Suprapubic skin (tissue), 4 donors: ENCODE measurements at regions not wholly inside any gene's neighbourhood (a gene's known extent, or its start where the extent isn't known, plus 50 kb on each side); places are given as distances from the start of the nearest gene placed in this dataset.

ENCODE experiments used
- DNase-seq, 2 donors: peaks; one replicate each; pipeline ENCODE4 v3.0.0-alpha.2; 2019; ENCODE audit warnings: low spot score in 2 of 2
- H3K27ac ChIP-seq: fragments of 200-600 bp; sonication (generic); one replicate; pipeline ENCODE4 v1.5.1; 2019
- H3K27me3 ChIP-seq: fragments of 200-600 bp; sonication (generic); one replicate; pipeline ENCODE4 v1.5.1; 2019
- H3K36me3 ChIP-seq: fragments of 200-600 bp; sonication (generic); one replicate; pipeline ENCODE4 v1.5.1; 2019
- H3K4me1 ChIP-seq: fragments of 200-600 bp; sonication (generic); one replicate; pipeline ENCODE4 v1.5.1; 2019
- H3K4me3 ChIP-seq: fragments of 200-600 bp; sonication (generic); one replicate; pipeline ENCODE4 v1.5.1; 2019; ENCODE audit warnings: mild to moderate bottlenecking
- H3K9me3 ChIP-seq: fragments of 200-600 bp; sonication (generic); one replicate; pipeline ENCODE4 v1.5.1; 2019
- EP300 ChIP-seq: sonication (generic); formaldehyde crosslinking; IDR thresholded peaks from one replicate; pipeline ENCODE4 v1.6.1; 2017; ENCODE audit warnings: antibody characterized with exemption
- POLR2A ChIP-seq, 2 donors: fragments of 450-650 bp; IDR thresholded peaks; one replicate each; pipeline ENCODE4 v1.6.1; 2017; ENCODE audit warnings: antibody characterized with exemption in 2 of 2, mild to moderate bottlenecking in 2 of 2, moderate library complexity in 2 of 2
- POLR2AphosphoS5 ChIP-seq, 3 donors: sonication (generic); formaldehyde crosslinking; IDR thresholded peaks; one replicate each; pipeline ENCODE4 v1.6.1; 2017; ENCODE audit warnings: antibody characterized with exemption in 3 of 3
- WGBS: methylation state at CpG from one replicate; pipeline ENCODE4 v1.1.5; 2018; 5-methylcytosine and 5-hydroxymethylcytosine counted together
- TF ChIP-seq, protein P1 (sequence below), 2 donors: fragments of 200-600 bp in 1 of 2; fragments of 450-650 bp in 1 of 2; sonication (generic) in 1 of 2; IDR thresholded peaks; one replicate each; pipeline ENCODE4 v1.5.1; 2016 to 2019; ENCODE audit warnings: antibody characterized with exemption in 2 of 2, mild to moderate bottlenecking in 1 of 2, moderate library complexity in 1 of 2

DNA sequence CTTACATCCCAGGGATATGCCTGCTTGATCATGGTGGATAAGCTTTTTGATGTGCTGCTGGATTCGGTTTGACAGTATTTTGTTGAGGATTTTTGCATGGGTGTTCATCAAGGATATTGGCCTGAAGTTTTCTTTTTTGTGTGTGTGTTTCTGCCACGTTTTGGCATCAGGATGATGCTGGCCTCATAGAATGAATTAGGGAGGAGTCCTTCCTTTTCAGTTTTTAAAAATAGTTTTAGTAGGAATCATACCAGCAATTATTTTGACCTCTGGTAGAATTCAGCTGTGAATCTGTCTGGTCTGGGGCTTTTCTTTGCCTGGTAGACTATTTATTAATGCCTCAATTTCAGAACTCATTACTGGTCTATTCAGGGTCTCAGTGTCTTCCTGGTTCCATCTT, 362.4 kb downstream of the JRKL start:
- TF ChIP-seq EP300 (no peak), POLR2AphosphoS5 (IDR thresholded peaks at IDR 0.05) (no peak), POLR2A (IDR thresholded peaks at IDR 0.05) (no peak)
- TF ChIP-seq, protein P1, sequence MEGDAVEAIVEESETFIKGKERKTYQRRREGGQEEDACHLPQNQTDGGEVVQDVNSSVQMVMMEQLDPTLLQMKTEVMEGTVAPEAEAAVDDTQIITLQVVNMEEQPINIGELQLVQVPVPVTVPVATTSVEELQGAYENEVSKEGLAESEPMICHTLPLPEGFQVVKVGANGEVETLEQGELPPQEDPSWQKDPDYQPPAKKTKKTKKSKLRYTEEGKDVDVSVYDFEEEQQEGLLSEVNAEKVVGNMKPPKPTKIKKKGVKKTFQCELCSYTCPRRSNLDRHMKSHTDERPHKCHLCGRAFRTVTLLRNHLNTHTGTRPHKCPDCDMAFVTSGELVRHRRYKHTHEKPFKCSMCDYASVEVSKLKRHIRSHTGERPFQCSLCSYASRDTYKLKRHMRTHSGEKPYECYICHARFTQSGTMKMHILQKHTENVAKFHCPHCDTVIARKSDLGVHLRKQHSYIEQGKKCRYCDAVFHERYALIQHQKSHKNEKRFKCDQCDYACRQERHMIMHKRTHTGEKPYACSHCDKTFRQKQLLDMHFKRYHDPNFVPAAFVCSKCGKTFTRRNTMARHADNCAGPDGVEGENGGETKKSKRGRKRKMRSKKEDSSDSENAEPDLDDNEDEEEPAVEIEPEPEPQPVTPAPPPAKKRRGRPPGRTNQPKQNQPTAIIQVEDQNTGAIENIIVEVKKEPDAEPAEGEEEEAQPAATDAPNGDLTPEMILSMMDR (IDR thresholded peaks at IDR 0.05): no peak
- Histone ChIP-seq H3K9me3 (no peaks in the 10 kb centered on the region), H3K36me3 (no peaks in the 10 kb centered on the region), H3K27ac (no peak overlapping the region), H3K4me3 (no peak overlapping the region), H3K4me1 (peaks cover 12% of the 10 kb centered on the region), H3K27me3 (no peaks in the 10 kb centered on the region)
- no peak for DNase-seq
- WGBS: 51% methylated on average over 2 of the region's 2 CpGs

- WGBS: 81% methylated on average over 2 of the region's 2 CpGs
- TF ChIP-seq, protein P1 (IDR thresholded peaks at IDR 0.05): no peak
- Histone ChIP-seq H3K4me3 (no peak overlapping the region), H3K36me3 (no peaks in the 10 kb centered on the region), H3K27ac (no peak overlapping the region), H3K9me3 (no peaks in the 10 kb centered on the region), H3K4me1 (peaks cover 4% of the 10 kb centered on the region), H3K27me3 (no peaks in the 10 kb centered on the region)
- no peak for DNase-seq
These were observed 364.2 kb downstream of the JRKL start for GRCh38 chr11:96753997-96754396.

DNA sequence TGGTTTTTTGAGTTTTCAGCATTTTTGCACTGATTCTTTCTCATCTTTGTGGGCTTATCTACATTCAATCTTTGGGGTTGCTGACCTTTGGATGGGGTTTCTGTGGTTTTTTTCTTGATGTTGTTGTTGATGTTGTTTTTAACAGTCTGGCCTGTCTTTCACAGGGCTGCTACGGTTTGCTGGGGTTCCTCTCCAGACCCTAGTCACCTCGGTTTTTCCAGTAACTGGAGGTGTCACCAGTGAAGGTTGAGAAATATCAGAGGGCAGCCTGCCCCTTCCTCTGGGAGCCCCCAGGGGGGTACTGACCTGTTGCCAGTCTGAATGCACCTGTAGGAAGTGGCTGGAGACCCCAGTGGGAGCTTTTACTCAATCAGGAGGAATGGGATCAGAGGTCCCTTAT, 365.4 kb downstream of the JRKL start:
- H3K27me3 ChIP-seq: no peaks in the 10 kb centered on the region
- no peak overlapping the region for H3K4me3 ChIP-seq
- WGBS: 88% methylated on average over 2 of the region's 2 CpGs
- no peaks in the 10 kb centered on the region for H3K9me3 ChIP-seq
- no peak for TF ChIP-seq EP300
- no peak for TF ChIP-seq POLR2AphosphoS5 (IDR thresholded peaks at IDR 0.05)
- TF ChIP-seq, protein P1 (IDR thresholded peaks at IDR 0.05): no peak
- no peak for TF ChIP-seq POLR2A (IDR thresholded peaks at IDR 0.05)
- H3K27ac ChIP-seq: no peak overlapping the region
- peaks cover 4% of the 10 kb centered on the region for H3K4me1 ChIP-seq
- H3K36me3 ChIP-seq: no peaks in the 10 kb centered on the region
- DNase-seq: no peak

DNA sequence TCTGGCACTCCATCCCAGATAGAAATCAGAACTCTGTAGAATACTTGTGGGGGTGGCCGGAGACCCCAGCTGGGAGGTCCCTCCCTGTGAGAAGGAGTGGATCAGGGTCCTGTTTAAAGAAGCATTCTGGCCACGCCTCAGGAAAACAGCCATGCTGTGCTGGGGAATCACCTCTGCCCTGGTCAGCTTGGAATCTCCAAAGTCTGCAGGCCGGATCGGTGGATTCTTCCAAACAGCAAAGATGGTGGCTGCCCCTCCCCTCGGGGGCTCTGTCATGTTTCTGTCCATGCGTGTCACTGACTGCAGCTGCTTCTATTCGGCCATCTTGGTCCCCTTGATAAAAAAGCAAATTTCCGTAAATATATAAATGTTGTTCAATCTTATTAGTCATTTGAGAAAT, 365.9 kb downstream of the JRKL start:
- no peak for TF ChIP-seq EP300
- no peak for TF ChIP-seq POLR2A (IDR thresholded peaks at IDR 0.05)
- TF ChIP-seq, protein P1 (IDR thresholded peaks at IDR 0.05): no peak
- TF ChIP-seq POLR2AphosphoS5 (IDR thresholded peaks at IDR 0.05): no peak
- WGBS: 96% methylated on average over 8 of the region's 8 CpGs

GRCh38 chr11:96758957-96759356, 369.1 kb downstream of the JRKL start:
- 54% methylated on average over 1 of the region's 1 CpG for WGBS

More for the DNA sequence above, 365.9 kb downstream of the JRKL start:
- no peaks in the 10 kb centered on the region for H3K27me3 ChIP-seq
- H3K27ac ChIP-seq: no peak overlapping the region
- H3K9me3 ChIP-seq: no peaks in the 10 kb centered on the region
- H3K4me3 ChIP-seq: no peak overlapping the region
- no peaks in the 10 kb centered on the region for H3K36me3 ChIP-seq
- no peak for DNase-seq
- H3K4me1 ChIP-seq: peaks cover 4% of the 10 kb centered on the region

More at GRCh38 chr11:96758957-96759356, 369.1 kb downstream of the JRKL start:
- Histone ChIP-seq H3K27ac (no peak overlapping the region), H3K36me3 (no peaks in the 10 kb centered on the region), H3K4me3 (no peak overlapping the region), H3K9me3 (no peaks in the 10 kb centered on the region), H3K27me3 (no peaks in the 10 kb centered on the region), H3K4me1 (no peaks in the 10 kb centered on the region)
- TF ChIP-seq POLR2A (IDR thresholded peaks at IDR 0.05) (no peak), POLR2AphosphoS5 (IDR thresholded peaks at IDR 0.05) (no peak), EP300 (no peak)
- TF ChIP-seq, protein P1 (IDR thresholded peaks at IDR 0.05): no peak
- no peak for DNase-seq
